Endothelial cell of umbilical vein (primary cell): ENCODE measurements at regions not wholly inside any gene's neighbourhood (a gene's known extent, or its start where the extent isn't known, plus 50 kb on each side); places are given as distances from the start of the nearest gene placed in this dataset.

Experiments
- BruUV-seq: library from RNA; stranded (reverse); fragments of 400-500 nt; replicated peaks from 2 replicates; lab custom pipeline; 2021; lab: Mats Ljungman, UMichigan
- CTCF ChIA-PET: fragments of 300-600, 350-600 bp; sonication (Branson Sonifier 250); formaldehyde crosslinking; loops from one replicate; lab custom pipeline; 2021; ENCODE audit warnings: antibody characterized with exemption, inconsistent platforms; lab: Charles Lee
- POLR2A ChIA-PET: fragments of 300-600, 350-600 bp; sonication (Branson Sonifier 250); formaldehyde crosslinking; loops from one replicate; lab custom pipeline; 2021; ENCODE audit warnings: antibody characterized with exemption, inconsistent platforms; lab: Charles Lee
- DNase-seq: peaks from one replicate; pipeline ENCODE4 v3.0.0-alpha.2; 2011; ENCODE audit warnings: low read depth, low spot score
- FAIRE-seq: peaks from 2 replicates; lab custom pipeline; 2011; peaks lifted over from hg19 to GRCh38; lab: Jason Lieb, UNC
- H2AFZ ChIP-seq: 2 replicates; pipeline ENCODE4 v1.6.0; 2012; ENCODE audit warnings: low read depth, low read length, control low read depth, inconsistent platforms
- H3K27ac ChIP-seq: 2 replicates; pipeline ENCODE4 v1.5.1; 2011; ENCODE audit warnings: low read depth, mild to moderate bottlenecking, control low read depth, low read length, moderate library complexity; ENCODE audit not compliant: insufficient read depth
- H3K27me3 ChIP-seq, 2 experiments: 2 replicates each; pipeline versions ENCODE4 v1.6.0 to v1.6.1; 2011; ENCODE audit warnings: low read length in 2 of 2, mixed read lengths in 1 of 2; ENCODE audit not compliant: control insufficient read depth in 2 of 2, insufficient read depth in 2 of 2
- H3K36me3 ChIP-seq, 2 experiments: 2 replicates in 1 of 2; 3 replicates in 1 of 2; pipeline ENCODE4 v1.5.1; 2011; ENCODE audit warnings: low read length in 2 of 2, mild to moderate bottlenecking in 1 of 2, moderate library complexity in 1 of 2; ENCODE audit not compliant: control insufficient read depth in 2 of 2, insufficient read depth in 2 of 2; ENCODE audit errors: extremely low read depth in 1 of 2
- H3K4me1 ChIP-seq: 3 replicates; pipeline ENCODE4 v1.5.1; 2011; ENCODE audit warnings: mild to moderate bottlenecking, low read length; ENCODE audit not compliant: control insufficient read depth, insufficient read depth; ENCODE audit errors: extremely low read depth
- H3K4me2 ChIP-seq: 2 replicates; pipeline ENCODE4 v1.6.1; 2011; ENCODE audit warnings: low read length, control low read depth, mixed read lengths; ENCODE audit not compliant: insufficient read depth
- H3K4me3 ChIP-seq, 3 experiments: fragments of 200-600 bp in 1 of 3; sonication (generic), shearing (Covaris generic) in 1 of 3; replicated peaks in 1 of 3; 2 replicates each; pipeline ENCODE4 v1.5.1; 2011 to 2016; ENCODE audit warnings: control low read depth in 3 of 3, low read length in 3 of 3, mild to moderate bottlenecking in 2 of 3, inconsistent platforms in 1 of 3, low read depth in 1 of 3, moderate library complexity in 1 of 3; ENCODE audit not compliant: insufficient read depth in 1 of 3
- H3K79me2 ChIP-seq: 2 replicates; pipeline ENCODE4 v1.6.0; 2012; ENCODE audit warnings: low read length, inconsistent platforms; ENCODE audit not compliant: control insufficient read depth, insufficient read depth
- H3K9ac ChIP-seq: replicated peaks from 2 replicates; pipeline ENCODE3; 2011; ENCODE audit warnings: low read length, control low read depth; ENCODE audit not compliant: insufficient read depth; ENCODE audit errors: extremely low read depth
- H3K9me1 ChIP-seq: replicated peaks from 3 replicates; pipeline ENCODE4 v1.6.0; 2011; ENCODE audit warnings: mild to moderate bottlenecking, low read length; ENCODE audit not compliant: control insufficient read depth, insufficient read depth; ENCODE audit errors: extremely low read depth
- H3K9me3 ChIP-seq: replicated peaks from 2 replicates; pipeline ENCODE4 v1.5.1; 2012; ENCODE audit warnings: low read length, inconsistent platforms; ENCODE audit not compliant: control insufficient read depth, insufficient read depth
- H4K20me1 ChIP-seq: replicated peaks from 2 replicates; pipeline ENCODE3; 2011; ENCODE audit warnings: mild to moderate bottlenecking, low read length; ENCODE audit not compliant: control insufficient read depth, insufficient read depth; ENCODE audit errors: extremely low read depth
- EZH2 ChIP-seq: IDR thresholded peaks from 2 replicates; pipeline ENCODE4 v1.6.1; 2012; ENCODE audit warnings: borderline replicate concordance, low read depth, mild to moderate bottlenecking, moderate library complexity, low read length, inconsistent platforms; ENCODE audit not compliant: severe bottlenecking
- FOS ChIP-seq: IDR thresholded peaks from 2 replicates; pipeline ENCODE4 v1.6.1; 2011; ENCODE audit warnings: mild to moderate bottlenecking, low read length, moderate library complexity, borderline replicate concordance; ENCODE audit not compliant: insufficient read depth
- GATA2 ChIP-seq: IDR thresholded peaks from 2 replicates; pipeline ENCODE4 v1.7.0; 2011; ENCODE audit warnings: low read depth, mild to moderate bottlenecking, moderate library complexity, mixed read lengths, low read length; ENCODE audit not compliant: insufficient read length, insufficient read depth
- JUN ChIP-seq: IDR thresholded peaks from 2 replicates; pipeline ENCODE4 v1.6.1; 2011; ENCODE audit warnings: borderline replicate concordance, low read depth; ENCODE audit not compliant: insufficient read length, insufficient read depth
- MAX ChIP-seq: IDR thresholded peaks from 2 replicates; pipeline ENCODE4 v1.6.1; 2011; ENCODE audit not compliant: insufficient read depth, insufficient read length
- MYC ChIP-seq: IDR thresholded peaks from one replicate; pipeline ENCODE4 v1.6.1; 2011; ENCODE audit warnings: mild to moderate bottlenecking, low read depth, low read length
- POLR2A ChIP-seq: IDR thresholded peaks from 2 replicates; pipeline ENCODE4 v1.6.1; 2012; ENCODE audit warnings: low read depth, mild to moderate bottlenecking, control low read depth, low read length
- POLR2AphosphoS5 ChIP-seq: IDR thresholded peaks from 2 replicates; pipeline ENCODE4 v1.6.1; 2012; ENCODE audit warnings: low read depth, mild to moderate bottlenecking, control low read depth, low read length, moderate library complexity; ENCODE audit not compliant: insufficient read depth
- dilution Hi-C: fragments of 300-500 bp; cut with MboI; formaldehyde crosslinking; loops from one replicate; pipeline ENCODE4 v1.15.0; 2019; ENCODE audit warnings: low sequenced_read_pairs; ENCODE audit not compliant: extremely low pct_ligation_motif_present
- intact Hi-C: fragments of 100-400 bp; cut with micrococcal nuclease; formaldehyde crosslinking; loops from one replicate; pipeline ENCODE4 v1.10.0; 2022
- TF ChIP-seq, protein P1 (sequence below), 2 donors: IDR thresholded peaks; 1 replicate in 1 of 2; 2 replicates in 1 of 2; pipeline ENCODE4 v1.5.1; 2011; ENCODE audit warnings: low read length in 2 of 2, mild to moderate bottlenecking in 2 of 2, moderate library complexity in 2 of 2, control low read depth in 1 of 2, inconsistent platforms in 1 of 2, low read depth in 1 of 2; ENCODE audit not compliant: insufficient read depth in 1 of 2; ENCODE audit errors: extremely low read depth in 1 of 2

DNA sequence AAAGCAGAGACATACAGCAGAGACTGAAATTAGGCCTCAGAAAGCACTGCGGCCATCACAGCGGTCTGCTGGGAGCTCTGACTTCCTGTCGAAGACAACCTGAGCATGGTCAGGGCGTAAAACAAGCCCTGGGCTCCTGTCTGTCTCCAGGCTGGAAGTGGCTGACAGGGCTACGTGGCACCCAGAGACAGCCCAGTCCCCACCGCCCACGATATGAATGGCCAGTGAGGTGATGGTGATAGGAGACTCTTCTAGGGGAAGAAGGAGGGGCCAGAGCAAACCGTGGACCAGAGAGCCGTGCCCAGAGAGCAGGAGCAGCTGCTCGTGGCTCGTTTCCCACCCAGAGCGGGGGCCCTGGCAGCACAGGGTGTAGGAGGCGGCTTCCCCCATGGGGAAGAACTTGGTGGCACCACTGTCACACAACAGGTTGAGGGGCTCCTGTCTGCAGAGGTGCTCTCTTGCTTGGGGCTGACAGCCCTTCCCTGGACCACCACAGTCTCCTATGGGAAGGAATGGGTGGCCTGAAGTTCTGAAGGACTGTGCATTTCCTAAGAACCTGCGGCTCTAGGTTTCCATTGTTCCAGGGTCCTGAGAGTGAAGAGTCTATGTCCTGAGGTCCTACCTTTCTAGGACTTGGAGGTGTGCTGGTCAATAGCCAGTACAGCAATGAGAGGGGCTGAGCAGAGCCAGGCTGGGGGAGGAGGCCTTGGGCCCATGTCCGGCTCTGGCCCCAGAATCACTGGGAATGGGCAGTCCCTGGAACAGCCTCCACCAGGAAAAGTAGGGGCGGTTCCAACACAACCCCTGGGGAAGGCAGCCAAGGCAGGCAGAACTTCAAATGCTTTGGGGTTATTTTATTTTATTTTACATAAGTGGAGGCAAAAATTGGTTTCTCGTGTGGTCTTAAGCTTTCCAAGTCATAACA, 56.4 kb downstream of the BARX1 start:
- Histone ChIP-seq H3K9me3 (no peaks in the 10 kb centered on the region), H3K4me2 (no peak overlapping the region), H3K27ac (no peak overlapping the region), H4K20me1 (no peaks in the 10 kb centered on the region), H3K9ac (no peak overlapping the region), H3K79me2 (no peaks in the 10 kb centered on the region), H3K27me3 (no peaks in the 10 kb centered on the region), H3K4me3 (no peak overlapping the region), H2AFZ (no peak overlapping the region), H3K9me1 (no peaks in the 10 kb centered on the region), H3K36me3 (no peaks in the 10 kb centered on the region), H3K4me1 (no peaks in the 10 kb centered on the region)
- POLR2A ChIA-PET = no interaction called here
- no peak for FAIRE-seq
- BruUV-seq = no TSS peak
- intact Hi-C loops = no loop called here
- CTCF ChIA-PET = no interaction called here
- dilution Hi-C loops = no loop called here
- no peak for DNase-seq
- no peak for TF ChIP-seq POLR2AphosphoS5
- TF ChIP-seq EZH2 = no peak

DNA sequence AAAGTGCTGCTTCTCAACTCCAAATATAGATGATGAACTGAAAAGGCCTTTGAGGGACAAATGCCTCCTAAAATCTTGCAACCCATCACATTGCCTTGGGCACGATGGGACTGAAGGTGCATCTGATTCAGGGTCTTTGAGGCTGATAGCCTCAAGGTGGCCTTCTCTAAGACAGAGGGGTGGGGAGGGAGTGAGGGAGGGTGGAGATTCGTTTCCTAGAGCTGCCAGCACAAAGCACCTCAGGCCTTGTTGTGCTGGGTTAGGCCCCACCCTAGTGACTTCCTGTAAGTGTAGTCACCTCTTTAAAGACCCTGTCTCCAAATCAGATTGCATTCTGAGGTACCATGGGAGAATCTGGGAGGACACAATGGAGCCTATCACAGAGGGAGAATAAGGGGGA, 57.1 kb downstream of the BARX1 start:
- CTCF ChIA-PET = no interaction called here
- Histone ChIP-seq H2AFZ (no peak overlapping the region), H3K4me3 (no peak overlapping the region), H3K9me1 (no peaks in the 10 kb centered on the region), H4K20me1 (no peaks in the 10 kb centered on the region), H3K27ac (no peak overlapping the region), H3K9ac (no peak overlapping the region), H3K4me1 (no peaks in the 10 kb centered on the region), H3K9me3 (no peaks in the 10 kb centered on the region), H3K36me3 (no peaks in the 10 kb centered on the region), H3K27me3 (no peaks in the 10 kb centered on the region), H3K79me2 (no peaks in the 10 kb centered on the region), H3K4me2 (no peak overlapping the region)
- intact Hi-C loops = no loop called here
- no peak for TF ChIP-seq POLR2A
- TF ChIP-seq JUN = no peak
- no peak for TF ChIP-seq MYC
- no peak for TF ChIP-seq GATA2
- TF ChIP-seq EZH2 = no peak
- TF ChIP-seq POLR2AphosphoS5 = no peak
- TF ChIP-seq, protein P1, sequence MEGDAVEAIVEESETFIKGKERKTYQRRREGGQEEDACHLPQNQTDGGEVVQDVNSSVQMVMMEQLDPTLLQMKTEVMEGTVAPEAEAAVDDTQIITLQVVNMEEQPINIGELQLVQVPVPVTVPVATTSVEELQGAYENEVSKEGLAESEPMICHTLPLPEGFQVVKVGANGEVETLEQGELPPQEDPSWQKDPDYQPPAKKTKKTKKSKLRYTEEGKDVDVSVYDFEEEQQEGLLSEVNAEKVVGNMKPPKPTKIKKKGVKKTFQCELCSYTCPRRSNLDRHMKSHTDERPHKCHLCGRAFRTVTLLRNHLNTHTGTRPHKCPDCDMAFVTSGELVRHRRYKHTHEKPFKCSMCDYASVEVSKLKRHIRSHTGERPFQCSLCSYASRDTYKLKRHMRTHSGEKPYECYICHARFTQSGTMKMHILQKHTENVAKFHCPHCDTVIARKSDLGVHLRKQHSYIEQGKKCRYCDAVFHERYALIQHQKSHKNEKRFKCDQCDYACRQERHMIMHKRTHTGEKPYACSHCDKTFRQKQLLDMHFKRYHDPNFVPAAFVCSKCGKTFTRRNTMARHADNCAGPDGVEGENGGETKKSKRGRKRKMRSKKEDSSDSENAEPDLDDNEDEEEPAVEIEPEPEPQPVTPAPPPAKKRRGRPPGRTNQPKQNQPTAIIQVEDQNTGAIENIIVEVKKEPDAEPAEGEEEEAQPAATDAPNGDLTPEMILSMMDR (IDR thresholded peaks at IDR 0.05; ENCODE audit: extremely low read depth in 1 of 2, insufficient read depth in 1 of 2, low read depth in 1 of 2, low read length in 2 of 2) = no peak
- TF ChIP-seq MAX = no peak
- TF ChIP-seq FOS = no peak
- POLR2A ChIA-PET = no interaction called here
- dilution Hi-C loops = no loop called here
- DNase-seq (no peak), FAIRE-seq (no peak)
- BruUV-seq = no TSS peak
